ENCODE measurements at regions not wholly inside any gene's neighbourhood (a gene's known extent, or its start where the extent isn't known, plus 50 kb on each side); places are given as distances from the start of the nearest gene placed in this dataset.

DNA sequence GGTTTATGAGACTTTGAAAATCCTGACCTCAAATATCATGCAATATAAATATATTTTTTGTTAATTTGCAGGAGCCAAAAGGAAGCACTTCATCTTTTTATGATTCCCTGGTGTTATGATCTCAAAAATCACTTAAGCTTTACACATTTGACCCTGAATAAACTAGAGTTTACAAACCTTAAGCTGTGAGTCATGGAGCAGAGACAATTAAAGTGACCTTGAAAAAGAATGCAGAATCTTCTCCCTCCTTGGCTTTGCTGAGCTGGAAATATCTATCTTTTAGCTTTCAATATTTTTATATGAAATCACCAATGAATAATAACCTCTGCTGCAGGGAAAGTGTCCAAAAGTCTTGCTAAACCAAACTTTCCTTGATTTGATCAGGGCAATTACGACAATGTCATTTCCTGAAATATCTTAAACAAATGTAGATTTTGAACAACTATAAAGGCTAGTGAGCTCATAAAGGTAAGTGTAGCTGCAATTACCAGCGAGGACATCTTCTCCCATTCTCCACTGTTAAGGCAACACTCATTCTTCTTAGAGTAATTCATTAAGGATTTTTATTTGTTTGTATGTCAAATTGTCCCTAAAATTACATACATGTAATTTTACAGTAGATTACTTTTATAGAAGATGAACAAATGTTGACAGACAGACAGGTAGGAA is 747.0 kb upstream of the LUZP2 start:
- TF ChIP-seq, protein P1, sequence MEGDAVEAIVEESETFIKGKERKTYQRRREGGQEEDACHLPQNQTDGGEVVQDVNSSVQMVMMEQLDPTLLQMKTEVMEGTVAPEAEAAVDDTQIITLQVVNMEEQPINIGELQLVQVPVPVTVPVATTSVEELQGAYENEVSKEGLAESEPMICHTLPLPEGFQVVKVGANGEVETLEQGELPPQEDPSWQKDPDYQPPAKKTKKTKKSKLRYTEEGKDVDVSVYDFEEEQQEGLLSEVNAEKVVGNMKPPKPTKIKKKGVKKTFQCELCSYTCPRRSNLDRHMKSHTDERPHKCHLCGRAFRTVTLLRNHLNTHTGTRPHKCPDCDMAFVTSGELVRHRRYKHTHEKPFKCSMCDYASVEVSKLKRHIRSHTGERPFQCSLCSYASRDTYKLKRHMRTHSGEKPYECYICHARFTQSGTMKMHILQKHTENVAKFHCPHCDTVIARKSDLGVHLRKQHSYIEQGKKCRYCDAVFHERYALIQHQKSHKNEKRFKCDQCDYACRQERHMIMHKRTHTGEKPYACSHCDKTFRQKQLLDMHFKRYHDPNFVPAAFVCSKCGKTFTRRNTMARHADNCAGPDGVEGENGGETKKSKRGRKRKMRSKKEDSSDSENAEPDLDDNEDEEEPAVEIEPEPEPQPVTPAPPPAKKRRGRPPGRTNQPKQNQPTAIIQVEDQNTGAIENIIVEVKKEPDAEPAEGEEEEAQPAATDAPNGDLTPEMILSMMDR (conservative IDR thresholded peaks at IDR 0.05; ENCODE audit: low read depth, low read length): no peak
- TF ChIP-seq EZH2 (IDR thresholded peaks at IDR 0.05; ENCODE audit: borderline replicate concordance, low read depth, low read length, poor library complexity, severe bottlenecking): no peak
